ENCODE measurements at regions not wholly inside any gene's neighbourhood (a gene's known extent, or its start where the extent isn't known, plus 50 kb on each side); places are given as distances from the start of the nearest gene placed in this dataset.

GRCh38 chr7:96870934-96871333 is 134.4 kb upstream of the DLX6 start:
- H3K4me3 ChIP-seq (ENCODE audit: control insufficient read depth, low read depth, low read length) = no peak overlapping the region
- no peak for DNase-seq (ENCODE audit: low read depth)
- no peak for TF ChIP-seq CTCF (conservative IDR thresholded peaks at IDR 0.05; ENCODE audit: control insufficient read depth, insufficient read depth, low read depth, low read length)

- H3K4me3 ChIP-seq (ENCODE audit: control insufficient read depth, low read depth, low read length) = no peak overlapping the region
- no peak for TF ChIP-seq CTCF (conservative IDR thresholded peaks at IDR 0.05; ENCODE audit: control insufficient read depth, insufficient read depth, low read depth, low read length)
- DNase-seq (ENCODE audit: low read depth) = peak; percentile 6
Observed at GRCh38 chr7:96887426-96887825, 117.9 kb upstream of the DLX6 start.

- no peak for DNase-seq (ENCODE audit: low read depth)
- TF ChIP-seq CTCF (conservative IDR thresholded peaks at IDR 0.05; ENCODE audit: control insufficient read depth, insufficient read depth, low read depth, low read length) = no peak
- no peak overlapping the region for H3K4me3 ChIP-seq (ENCODE audit: control insufficient read depth, low read depth, low read length)
Observed at GRCh38 chr7:96899108-96899507, 106.2 kb upstream of the DLX6 start.

GRCh38 chr7:96901822-96902445 is 103.4 kb upstream of the DLX6 start:
- no peak overlapping the region for H3K4me3 ChIP-seq (ENCODE audit: control insufficient read depth, low read depth, low read length)
- no peak for TF ChIP-seq CTCF (conservative IDR thresholded peaks at IDR 0.05; ENCODE audit: control insufficient read depth, insufficient read depth, low read depth, low read length)
- DNase-seq (ENCODE audit: low read depth) = no peak

GRCh38 chr7:96903906-96904305 is 101.4 kb upstream of the DLX6 start:
- DNase-seq (ENCODE audit: low read depth) = no peak
- H3K4me3 ChIP-seq (ENCODE audit: control insufficient read depth, low read depth, low read length) = no peak overlapping the region
- no peak for TF ChIP-seq CTCF (conservative IDR thresholded peaks at IDR 0.05; ENCODE audit: control insufficient read depth, insufficient read depth, low read depth, low read length)

- H3K4me3 ChIP-seq (ENCODE audit: control insufficient read depth, low read depth, low read length) = no peak overlapping the region
- no peak for TF ChIP-seq CTCF (conservative IDR thresholded peaks at IDR 0.05; ENCODE audit: control insufficient read depth, insufficient read depth, low read depth, low read length)
- DNase-seq (ENCODE audit: low read depth) = peak; percentile 41
Observed at GRCh38 chr7:96910486-96910885, 94.9 kb upstream of the DLX6 start.

GRCh38 chr7:96915029-96915428 is 90.3 kb upstream of the DLX6 start:
- no peak for DNase-seq (ENCODE audit: low read depth)
- no peak overlapping the region for H3K4me3 ChIP-seq (ENCODE audit: control insufficient read depth, low read depth, low read length)
- TF ChIP-seq CTCF (conservative IDR thresholded peaks at IDR 0.05; ENCODE audit: control insufficient read depth, insufficient read depth, low read depth, low read length) = no peak
